Lower lobe of right lung (tissue), 2 donors: ENCODE measurements at regions not wholly inside any gene's neighbourhood (a gene's known extent, or its start where the extent isn't known, plus 50 kb on each side); places are given as distances from the start of the nearest gene placed in this dataset.
A peak's percentile ranks its signal among the peaks of the same experiment; 100 is the strongest.

ENCODE experiments used
- ATAC-seq, 2 donors: fragments of 200-7000 bp; cut with Tn5 transposase; one replicate each; pipeline ENCODE4 v1.9.1; 2020 to 2022; ENCODE audit warnings: mild to moderate bottlenecking in 2 of 2, moderate library complexity in 2 of 2
- DNase-seq: peaks from one replicate; pipeline ENCODE4 v3.0.0-alpha.2; 2020
- H3K27ac ChIP-seq: fragments of 200-600 bp; one replicate; pipeline ENCODE4 v1.8.0; 2022
- H3K27me3 ChIP-seq: fragments of 200-600 bp; one replicate; pipeline ENCODE4 v1.8.0; 2022; ENCODE audit warnings: low read depth
- H3K36me3 ChIP-seq: fragments of 200-600 bp; one replicate; pipeline ENCODE4 v1.8.0; 2022; ENCODE audit warnings: mild to moderate bottlenecking
- H3K4me1 ChIP-seq: fragments of 200-600 bp; one replicate; pipeline ENCODE4 v1.8.0; 2022
- H3K4me3 ChIP-seq: fragments of 200-600 bp; one replicate; pipeline ENCODE4 v1.8.0; 2022; ENCODE audit warnings: mild to moderate bottlenecking
- H3K9me3 ChIP-seq: fragments of 200-600 bp; one replicate; pipeline ENCODE4 v1.8.0; 2022
- CTCF ChIP-seq: fragments of 200-600 bp; IDR thresholded peaks from one replicate; pipeline ENCODE4 v1.8.0; 2022; ENCODE audit warnings: antibody characterized with exemption, mild to moderate bottlenecking
- intact Hi-C: fragments of 100-400 bp; cut with DNase I; formaldehyde crosslinking; loops from one replicate; pipeline ENCODE4 v1.11.0; 2022
- donor health status: DM: no; HTN: yes; CAD: no; lungs with severe emphysema.

DNA sequence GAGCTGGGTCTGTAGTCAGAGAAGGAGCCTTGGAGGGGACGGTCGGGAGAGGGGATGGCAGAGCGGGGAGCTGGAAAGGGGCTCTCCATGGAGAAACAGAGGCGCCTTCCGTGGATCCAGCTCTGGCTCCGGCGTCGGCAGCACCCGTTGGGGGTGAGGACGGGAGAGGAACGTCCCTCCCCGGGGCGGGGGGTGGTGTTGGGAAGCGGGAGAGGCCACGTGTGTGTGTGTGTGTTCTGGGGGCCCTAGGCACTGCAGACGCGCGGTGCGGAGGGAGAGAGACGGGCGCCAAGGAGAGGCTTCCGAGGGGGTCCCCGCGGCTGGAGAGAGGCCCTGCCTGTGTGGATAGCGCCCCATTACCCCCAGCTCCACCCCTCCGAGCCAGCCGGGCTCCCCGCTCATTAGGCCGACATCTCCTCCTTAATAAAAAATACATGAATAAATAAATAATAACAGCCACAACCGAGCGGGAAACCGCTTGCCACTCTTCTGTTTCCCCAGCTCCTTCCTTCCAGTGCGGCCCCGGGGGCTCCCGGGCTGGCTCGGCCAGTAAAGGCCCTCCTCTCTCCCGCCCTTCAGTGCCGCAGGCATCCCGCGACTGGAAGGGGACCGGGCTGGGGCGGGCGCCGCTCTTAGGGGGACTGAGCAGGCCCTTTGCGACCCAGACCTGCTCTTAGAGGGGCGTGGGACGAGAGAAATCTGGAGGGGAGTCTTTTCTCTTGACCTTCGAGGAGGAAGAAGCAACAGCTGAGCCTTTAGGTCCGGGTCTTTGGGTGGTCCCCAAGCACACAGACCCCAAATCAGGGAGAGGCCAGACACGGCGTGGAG lies 71.3 kb upstream of the ARAP3 start:
- H3K27me3 ChIP-seq: peaks cover 40% of the 10 kb centered on the region
- intact Hi-C loops: no loop called here
- no peak for TF ChIP-seq CTCF
- H3K4me3 ChIP-seq: no peak overlapping the region
- H3K9me3 ChIP-seq: no peaks in the 10 kb centered on the region
- no peaks in the 10 kb centered on the region for H3K4me1 ChIP-seq
- ATAC-seq: no peak
- no peak for DNase-seq
- H3K27ac ChIP-seq: no peak overlapping the region
- H3K36me3 ChIP-seq: no peaks in the 10 kb centered on the region

DNA sequence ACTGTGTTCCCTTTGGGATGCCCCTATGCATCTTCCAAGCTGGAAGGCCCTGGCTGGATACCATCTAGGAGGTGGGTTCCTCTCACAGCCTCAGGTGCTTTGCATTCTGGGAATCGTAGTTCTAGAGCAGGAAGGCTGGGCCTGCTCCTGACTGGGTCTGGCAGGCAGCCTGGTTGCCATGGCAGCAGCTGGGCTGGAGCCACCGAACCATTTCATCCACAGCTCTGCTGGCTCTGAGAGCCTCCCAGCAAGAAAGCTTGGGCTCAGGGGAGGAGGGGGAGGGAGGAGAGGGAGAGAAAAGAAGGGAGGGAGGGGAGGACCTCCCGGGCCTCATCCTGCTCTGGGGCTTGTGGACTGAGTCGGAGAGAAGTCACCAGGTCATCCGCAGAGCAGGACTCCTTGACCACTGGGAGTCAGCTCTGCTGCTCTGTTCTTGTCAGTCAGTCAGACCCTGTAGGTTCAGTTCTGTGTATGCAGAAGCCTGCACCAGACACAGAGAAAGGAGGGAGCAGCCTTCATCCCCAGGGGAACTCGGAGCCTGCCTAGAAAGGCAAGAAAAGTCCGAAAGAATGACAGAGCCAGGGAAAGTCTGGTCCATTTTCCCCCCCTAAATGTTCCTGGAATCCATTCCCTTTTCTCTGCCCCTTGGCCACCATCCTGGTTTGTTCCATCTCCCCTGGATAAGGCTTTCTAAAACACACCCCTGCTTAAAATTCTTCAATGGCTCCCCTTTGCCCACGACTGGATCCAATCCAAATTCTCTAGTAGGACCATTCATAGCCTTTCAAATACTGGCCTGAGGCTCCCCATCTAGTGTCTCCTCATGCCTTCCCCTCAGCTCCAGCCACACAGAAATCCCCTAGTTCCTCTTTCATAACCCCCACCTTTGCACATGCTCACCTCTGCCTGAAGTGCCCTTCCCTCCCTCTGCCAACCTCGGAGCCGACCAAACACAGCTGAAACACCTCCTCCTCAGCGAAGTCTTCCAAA lies 65.4 kb upstream of the ARAP3 start:
- no peak overlapping the region for H3K4me3 ChIP-seq
- TF ChIP-seq CTCF: no peak
- no peak overlapping the region for H3K27ac ChIP-seq
- no peaks in the 10 kb centered on the region for H3K9me3 ChIP-seq
- H3K36me3 ChIP-seq: no peaks in the 10 kb centered on the region
- intact Hi-C loops: no loop called here
- peaks cover 14% of the 10 kb centered on the region for H3K27me3 ChIP-seq
- no peaks in the 10 kb centered on the region for H3K4me1 ChIP-seq
- peak; percentile 69 for DNase-seq
- ATAC-seq: peak; percentile 60 to 74

GRCh38 chr5:141746395-141746794 lies 64.4 kb upstream of the ARAP3 start:
- Histone ChIP-seq H3K27ac (no peak overlapping the region), H3K9me3 (no peaks in the 10 kb centered on the region), H3K27me3 (peaks cover 11% of the 10 kb centered on the region), H3K4me1 (no peaks in the 10 kb centered on the region), H3K4me3 (no peak overlapping the region), H3K36me3 (no peaks in the 10 kb centered on the region)
- DNase-seq: no peak
- no peak for ATAC-seq
- intact Hi-C loops: no loop called here
- no peak for TF ChIP-seq CTCF

GRCh38 chr5:141745390-141745789 lies 63.4 kb upstream of the ARAP3 start:
- ATAC-seq (no peak), DNase-seq (no peak)
- no peaks in the 10 kb centered on the region for H3K9me3 ChIP-seq

More at GRCh38 chr5:141745390-141745789, 63.4 kb upstream of the ARAP3 start:
- TF ChIP-seq CTCF: no peak
- no peaks in the 10 kb centered on the region for H3K4me1 ChIP-seq
- no peak overlapping the region for H3K27ac ChIP-seq
- peaks cover 11% of the 10 kb centered on the region for H3K27me3 ChIP-seq
- no peak overlapping the region for H3K4me3 ChIP-seq
- intact Hi-C loops: no loop called here
- no peaks in the 10 kb centered on the region for H3K36me3 ChIP-seq
